ENCODE measurements at regions not wholly inside any gene's neighbourhood (a gene's known extent, or its start where the extent isn't known, plus 50 kb on each side); places are given as distances from the start of the nearest gene placed in this dataset.

DNA sequence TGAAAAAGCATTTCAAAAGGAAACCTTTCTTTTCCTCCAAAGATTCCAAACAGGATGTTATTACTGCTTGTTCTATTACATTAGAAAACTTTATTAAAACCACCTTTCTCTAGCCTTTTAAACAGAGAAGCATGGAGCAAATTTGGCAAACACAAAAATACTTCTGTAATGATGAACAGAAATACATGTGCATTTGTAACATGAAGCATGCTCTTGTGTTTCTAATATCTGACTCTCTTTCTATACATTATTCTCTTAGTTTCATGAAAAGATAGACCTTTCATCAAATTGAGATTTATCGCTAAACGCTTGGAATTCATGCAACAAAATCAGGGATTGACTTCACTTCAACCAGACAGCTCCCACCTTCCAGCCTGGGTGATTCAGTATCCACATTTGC is 152.8 kb upstream of the IRS2 start:
- TF ChIP-seq, protein P1, sequence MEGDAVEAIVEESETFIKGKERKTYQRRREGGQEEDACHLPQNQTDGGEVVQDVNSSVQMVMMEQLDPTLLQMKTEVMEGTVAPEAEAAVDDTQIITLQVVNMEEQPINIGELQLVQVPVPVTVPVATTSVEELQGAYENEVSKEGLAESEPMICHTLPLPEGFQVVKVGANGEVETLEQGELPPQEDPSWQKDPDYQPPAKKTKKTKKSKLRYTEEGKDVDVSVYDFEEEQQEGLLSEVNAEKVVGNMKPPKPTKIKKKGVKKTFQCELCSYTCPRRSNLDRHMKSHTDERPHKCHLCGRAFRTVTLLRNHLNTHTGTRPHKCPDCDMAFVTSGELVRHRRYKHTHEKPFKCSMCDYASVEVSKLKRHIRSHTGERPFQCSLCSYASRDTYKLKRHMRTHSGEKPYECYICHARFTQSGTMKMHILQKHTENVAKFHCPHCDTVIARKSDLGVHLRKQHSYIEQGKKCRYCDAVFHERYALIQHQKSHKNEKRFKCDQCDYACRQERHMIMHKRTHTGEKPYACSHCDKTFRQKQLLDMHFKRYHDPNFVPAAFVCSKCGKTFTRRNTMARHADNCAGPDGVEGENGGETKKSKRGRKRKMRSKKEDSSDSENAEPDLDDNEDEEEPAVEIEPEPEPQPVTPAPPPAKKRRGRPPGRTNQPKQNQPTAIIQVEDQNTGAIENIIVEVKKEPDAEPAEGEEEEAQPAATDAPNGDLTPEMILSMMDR (IDR thresholded peaks at IDR 0.05), result no peak
- TF ChIP-seq POLR2A (IDR thresholded peaks at IDR 0.05; ENCODE audit: low read depth), result no peak
